GM12874 (cell line): ENCODE measurements at regions not wholly inside any gene's neighbourhood (a gene's known extent, or its start where the extent isn't known, plus 50 kb on each side); places are given as distances from the start of the nearest gene placed in this dataset.

Experiments
- CTCF ChIP-seq: IDR thresholded peaks from 2 replicates; pipeline ENCODE4 v1.5.1; 2011; ENCODE audit warnings: low read depth, mild to moderate bottlenecking, control low read depth, low read length, moderate library complexity; ENCODE audit not compliant: insufficient read depth

GRCh38 chr5:6915574-6915973 is 202.3 kb downstream of the TENT4A start:
- TF ChIP-seq CTCF, result no peak

GRCh38 chr5:6918255-6918654 is 205.0 kb downstream of the TENT4A start:
- no peak for TF ChIP-seq CTCF

GRCh38 chr5:6920628-6921256 is 207.5 kb downstream of the TENT4A start:
- no peak for TF ChIP-seq CTCF

- no peak for TF ChIP-seq CTCF
Observed at GRCh38 chr5:6926491-6927038, 213.3 kb downstream of the TENT4A start.

- TF ChIP-seq CTCF, result no peak
Observed at GRCh38 chr5:6936031-6936430, 222.8 kb downstream of the TENT4A start.

GRCh38 chr5:6937677-6938076 is 224.4 kb downstream of the TENT4A start:
- no peak for TF ChIP-seq CTCF

- TF ChIP-seq CTCF, result no peak
Observed at GRCh38 chr5:6941631-6942030, 228.4 kb downstream of the TENT4A start.
